HCEC 1CT (cell line): ENCODE measurements at regions not wholly inside any gene's neighbourhood (a gene's known extent, or its start where the extent isn't known, plus 50 kb on each side); places are given as distances from the start of the nearest gene placed in this dataset.
"Not testable (repeated sequence)": the region's sequence is repeated elsewhere in the genome, so short reads cannot be mapped to it uniquely, and the experiment has no call there.

Source experiments
- DNase-seq: peaks from one replicate; pipeline ENCODE4 v3.0.0-alpha.2; 2017

- not testable (repeated sequence) for DNase-seq
Measured at GRCh38 chr21:6486821-6487220, 4034.6 kb upstream of the TPTE start.

GRCh38 chr21:6492691-6493090, 4028.7 kb upstream of the TPTE start:
- DNase-seq, result not testable (repeated sequence)

- DNase-seq, result not testable (repeated sequence)
Measured at GRCh38 chr21:6493957-6494356, 4027.4 kb upstream of the TPTE start.

- not testable (repeated sequence) for DNase-seq
Measured at GRCh38 chr21:6496356-6496755, 4025.0 kb upstream of the TPTE start.

GRCh38 chr21:6498716-6499115, 4022.7 kb upstream of the TPTE start:
- peak; percentile 0 for DNase-seq

GRCh38 chr21:6499128-6499826, 4022.1 kb upstream of the TPTE start:
- not testable (repeated sequence) for DNase-seq

- not testable (repeated sequence) for DNase-seq
Measured at GRCh38 chr21:6499866-6500265, 4021.5 kb upstream of the TPTE start.

GRCh38 chr21:6500681-6501080, 4020.7 kb upstream of the TPTE start:
- not testable (repeated sequence) for DNase-seq

- DNase-seq, result not testable (repeated sequence)
Measured at GRCh38 chr21:6506167-6506894, 4015.1 kb upstream of the TPTE start.

GRCh38 chr21:6507632-6508031, 4013.8 kb upstream of the TPTE start:
- DNase-seq, result not testable (repeated sequence)

- not testable (repeated sequence) for DNase-seq
Measured at GRCh38 chr21:6521777-6522176, 3999.6 kb upstream of the TPTE start.

- not testable (repeated sequence) for DNase-seq
Measured at GRCh38 chr21:6526213-6526612, 3995.2 kb upstream of the TPTE start.

GRCh38 chr21:6530655-6531054, 3990.7 kb upstream of the TPTE start:
- not testable (repeated sequence) for DNase-seq

- not testable (repeated sequence) for DNase-seq
Measured at GRCh38 chr21:6533261-6533660, 3988.1 kb upstream of the TPTE start.

- not testable (repeated sequence) for DNase-seq
Measured at GRCh38 chr21:6538320-6538719, 3983.1 kb upstream of the TPTE start.

GRCh38 chr21:6539688-6540087, 3981.7 kb upstream of the TPTE start:
- DNase-seq, result not testable (repeated sequence)

GRCh38 chr21:6541036-6541435, 3980.3 kb upstream of the TPTE start:
- not testable (repeated sequence) for DNase-seq

- DNase-seq, result not testable (repeated sequence)
Measured at GRCh38 chr21:6545288-6545687, 3976.1 kb upstream of the TPTE start.

GRCh38 chr21:6551045-6551444, 3970.3 kb upstream of the TPTE start:
- not testable (repeated sequence) for DNase-seq

- DNase-seq, result not testable (repeated sequence)
Measured at GRCh38 chr21:6553505-6554376, 3967.6 kb upstream of the TPTE start.

GRCh38 chr21:6554377-6554864, 3967.0 kb upstream of the TPTE start:
- not testable (repeated sequence) for DNase-seq

GRCh38 chr21:6556516-6556915, 3964.9 kb upstream of the TPTE start:
- not testable (repeated sequence) for DNase-seq

GRCh38 chr21:6557415-6557814, 3964.0 kb upstream of the TPTE start:
- not testable (repeated sequence) for DNase-seq
